Ascending aorta (tissue), 2 donors: ENCODE measurements at regions not wholly inside any gene's neighbourhood (a gene's known extent, or its start where the extent isn't known, plus 50 kb on each side); places are given as distances from the start of the nearest gene placed in this dataset.

Experiments used
- DNase-seq, 2 donors: peaks; one replicate each; pipeline ENCODE4 v3.0.0-alpha.2; 2019; ENCODE audit warnings: low spot score in 2 of 2
- H3K27ac ChIP-seq, 2 donors: fragments of 200-600 bp; sonication (generic); one replicate each; pipeline ENCODE4 v1.5.1; 2016 to 2017; ENCODE audit warnings: mild to moderate bottlenecking in 1 of 2
- H3K27me3 ChIP-seq: fragments of 200-600 bp; sonication (generic); one replicate; pipeline ENCODE4 v1.5.1; 2017
- H3K36me3 ChIP-seq, 2 donors: fragments of 200-600 bp; sonication (generic); one replicate each; pipeline ENCODE4 v1.5.1; 2016
- H3K4me1 ChIP-seq, 2 donors: fragments of 200-600 bp; sonication (generic); one replicate each; pipeline ENCODE4 v1.5.1; 2016 to 2017; ENCODE audit warnings: mild to moderate bottlenecking in 1 of 2
- H3K4me3 ChIP-seq, 2 donors: fragments of 200-600 bp; sonication (generic); one replicate each; pipeline ENCODE4 v1.5.1; 2016 to 2017; ENCODE audit warnings: mild to moderate bottlenecking in 1 of 2
- H3K9me3 ChIP-seq, 2 donors: fragments of 200-600 bp; sonication (generic); one replicate each; pipeline ENCODE4 v1.5.1; 2016
- CTCF ChIP-seq, 3 experiments: fragments of 200-600 bp in 2 of 3; fragments of 450-650 bp in 1 of 3; sonication (generic) in 2 of 3; IDR thresholded peaks; one replicate each; pipeline ENCODE4 v1.5.1; 2016 to 2019; ENCODE audit warnings: antibody characterized with exemption in 3 of 3, mild to moderate bottlenecking in 1 of 3, moderate library complexity in 1 of 3
- intact Hi-C: fragments of 100-400 bp; cut with DNase I; formaldehyde crosslinking; loops from one replicate; pipeline ENCODE4 v1.15.1; 2023

GRCh38 chr2:190811811-190812210 is 68.8 kb upstream of the GLS start:
- Histone ChIP-seq H3K4me1 (no peaks in the 10 kb centered on the region), H3K27ac (no peak overlapping the region), H3K36me3 (no peaks in the 10 kb centered on the region), H3K27me3 (no peaks in the 10 kb centered on the region), H3K4me3 (no peak overlapping the region), H3K9me3 (no peaks in the 10 kb centered on the region)
- no peak for TF ChIP-seq CTCF (IDR thresholded peaks at IDR 0.05)
- intact Hi-C loops: no loop called here
- DNase-seq: no peak

GRCh38 chr2:190812506-190813294 is 67.9 kb upstream of the GLS start:
- Histone ChIP-seq H3K4me1 (no peaks in the 10 kb centered on the region), H3K36me3 (no peaks in the 10 kb centered on the region), H3K9me3 (no peaks in the 10 kb centered on the region), H3K27ac (no peak overlapping the region), H3K27me3 (no peaks in the 10 kb centered on the region), H3K4me3 (no peak overlapping the region)
- DNase-seq: no peak
- TF ChIP-seq CTCF (IDR thresholded peaks at IDR 0.05): no peak
- intact Hi-C loops: no loop called here

GRCh38 chr2:190815226-190815625 is 65.4 kb upstream of the GLS start:
- Histone ChIP-seq H3K9me3 (no peaks in the 10 kb centered on the region), H3K36me3 (no peaks in the 10 kb centered on the region), H3K27me3 (no peaks in the 10 kb centered on the region), H3K4me1 (no peaks in the 10 kb centered on the region), H3K4me3 (no peak overlapping the region), H3K27ac (no peak overlapping the region)
- no peak for DNase-seq
- TF ChIP-seq CTCF (IDR thresholded peaks at IDR 0.05): no peak
- intact Hi-C loops: no loop called here

GRCh38 chr2:190817082-190817481 is 63.5 kb upstream of the GLS start:
- no peak for TF ChIP-seq CTCF (IDR thresholded peaks at IDR 0.05)
- no peaks in the 10 kb centered on the region for H3K9me3 ChIP-seq
- no peaks in the 10 kb centered on the region for H3K4me1 ChIP-seq
- intact Hi-C loops: no loop called here
- H3K36me3 ChIP-seq: no peaks in the 10 kb centered on the region
- no peaks in the 10 kb centered on the region for H3K27me3 ChIP-seq
- H3K27ac ChIP-seq: no peak overlapping the region
- DNase-seq: no peak
- no peak overlapping the region for H3K4me3 ChIP-seq

DNA sequence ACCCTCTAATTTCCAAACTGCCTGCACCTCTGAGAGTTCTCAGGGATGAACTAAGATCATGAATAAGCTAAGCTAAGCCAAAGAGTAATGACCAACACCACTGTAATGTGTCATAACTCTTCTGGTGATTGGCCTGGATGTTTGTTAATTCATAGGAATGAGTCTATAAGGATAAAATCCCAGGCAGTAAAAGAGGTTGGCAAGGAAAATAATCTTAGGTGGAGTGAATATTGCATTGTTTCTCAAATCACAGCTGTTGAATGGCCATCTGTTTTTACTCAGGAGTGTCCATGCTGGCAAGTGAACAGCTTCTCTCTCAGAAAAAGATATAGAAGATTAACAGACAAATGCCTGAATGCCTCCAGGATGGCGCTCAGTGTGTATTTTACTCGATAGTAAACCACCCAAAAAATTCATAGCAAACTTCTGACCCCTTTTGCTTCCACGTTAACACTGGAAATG is 60.8 kb upstream of the GLS start:
- intact Hi-C loops: no loop called here
- H3K9me3 ChIP-seq: peaks cover 0 to 8% of the 10 kb centered on the region in 2 donors
- TF ChIP-seq CTCF (IDR thresholded peaks at IDR 0.05): no peak
- no peaks in the 10 kb centered on the region for H3K4me1 ChIP-seq
- no peak overlapping the region for H3K27ac ChIP-seq
- no peak overlapping the region for H3K4me3 ChIP-seq
- H3K36me3 ChIP-seq: no peaks in the 10 kb centered on the region
- no peaks in the 10 kb centered on the region for H3K27me3 ChIP-seq
- DNase-seq: no peak
